NCI-H1105 treated with DMSO at 0.1 percent for 48 hours (cell line): ENCODE measurements at regions not wholly inside any gene's neighbourhood (a gene's known extent, or its start where the extent isn't known, plus 50 kb on each side); places are given as distances from the start of the nearest gene placed in this dataset.

Experiments used
- DNase-seq: peaks from one replicate; lab custom pipeline; 2025; lab: John Stamatoyannopoulos, UW

DNA sequence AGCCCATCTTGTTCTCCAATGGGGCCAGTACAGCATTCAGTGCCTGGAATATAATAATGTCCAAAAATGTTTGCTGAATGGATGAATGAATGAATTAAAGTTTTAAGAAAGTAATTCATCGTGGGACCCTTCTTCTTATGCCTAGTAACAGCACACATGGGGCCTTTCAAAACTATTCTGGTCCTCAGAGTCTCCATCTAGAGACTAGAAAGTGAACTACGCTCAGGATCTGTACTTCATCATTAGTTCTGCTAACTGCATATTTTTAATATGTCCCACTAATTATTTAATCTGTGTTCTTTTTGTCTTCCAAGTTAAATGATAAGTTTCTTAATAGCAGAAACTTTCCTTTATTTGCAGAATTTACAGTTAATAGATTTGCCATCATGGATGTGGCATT is 172.5 kb downstream of the SMAD2 start:
- no peak for DNase-seq

DNA sequence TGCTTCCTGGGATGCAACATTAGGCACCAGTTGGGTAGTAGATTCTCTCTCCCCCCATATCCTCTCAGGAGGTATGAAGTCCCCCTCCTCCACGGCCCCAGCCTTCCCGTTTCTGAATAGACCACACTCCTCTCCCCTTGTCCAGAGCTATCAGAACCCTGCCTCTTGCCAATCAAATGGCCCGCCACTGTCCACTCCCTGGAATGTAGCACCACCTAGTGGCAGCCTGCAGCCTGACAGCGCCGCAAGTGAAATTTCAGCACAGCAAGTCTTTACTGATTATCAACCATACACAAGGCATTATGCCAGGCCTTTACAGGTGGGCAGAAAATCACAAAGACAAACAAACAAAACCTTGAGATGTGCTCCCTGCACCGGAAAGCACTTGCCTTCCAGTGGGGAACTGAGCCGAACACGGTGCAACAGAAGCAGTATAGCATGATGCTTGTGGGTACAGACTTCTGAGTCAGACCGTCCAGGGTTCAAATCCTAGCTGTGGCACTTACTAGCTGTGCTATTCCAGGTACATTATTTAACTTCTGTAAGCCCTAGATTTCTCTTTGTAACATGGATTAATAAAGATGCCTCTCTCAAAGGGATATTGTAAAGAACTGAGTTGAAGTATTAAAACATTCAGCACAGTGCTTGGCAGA is 174.0 kb downstream of the SMAD2 start:
- DNase-seq, result peak; percentile 83

DNA sequence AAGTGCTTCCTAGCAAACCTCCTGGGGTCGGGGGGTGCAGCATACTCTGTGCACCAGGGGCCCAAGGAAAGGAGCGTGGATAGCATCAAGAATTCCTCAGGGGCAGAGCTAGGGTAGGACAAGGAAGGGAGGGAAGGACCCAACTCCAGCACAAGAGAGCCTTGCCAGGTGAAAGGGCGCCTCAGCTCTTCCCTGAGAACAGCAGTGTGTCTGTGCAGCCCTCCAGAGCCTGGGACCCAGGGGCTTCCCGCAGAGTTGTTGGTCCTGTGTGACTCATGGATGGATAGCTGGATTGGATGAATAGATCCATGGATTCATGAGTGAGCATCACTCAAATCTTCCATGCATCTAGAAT is 175.4 kb downstream of the SMAD2 start:
- no peak for DNase-seq

DNA sequence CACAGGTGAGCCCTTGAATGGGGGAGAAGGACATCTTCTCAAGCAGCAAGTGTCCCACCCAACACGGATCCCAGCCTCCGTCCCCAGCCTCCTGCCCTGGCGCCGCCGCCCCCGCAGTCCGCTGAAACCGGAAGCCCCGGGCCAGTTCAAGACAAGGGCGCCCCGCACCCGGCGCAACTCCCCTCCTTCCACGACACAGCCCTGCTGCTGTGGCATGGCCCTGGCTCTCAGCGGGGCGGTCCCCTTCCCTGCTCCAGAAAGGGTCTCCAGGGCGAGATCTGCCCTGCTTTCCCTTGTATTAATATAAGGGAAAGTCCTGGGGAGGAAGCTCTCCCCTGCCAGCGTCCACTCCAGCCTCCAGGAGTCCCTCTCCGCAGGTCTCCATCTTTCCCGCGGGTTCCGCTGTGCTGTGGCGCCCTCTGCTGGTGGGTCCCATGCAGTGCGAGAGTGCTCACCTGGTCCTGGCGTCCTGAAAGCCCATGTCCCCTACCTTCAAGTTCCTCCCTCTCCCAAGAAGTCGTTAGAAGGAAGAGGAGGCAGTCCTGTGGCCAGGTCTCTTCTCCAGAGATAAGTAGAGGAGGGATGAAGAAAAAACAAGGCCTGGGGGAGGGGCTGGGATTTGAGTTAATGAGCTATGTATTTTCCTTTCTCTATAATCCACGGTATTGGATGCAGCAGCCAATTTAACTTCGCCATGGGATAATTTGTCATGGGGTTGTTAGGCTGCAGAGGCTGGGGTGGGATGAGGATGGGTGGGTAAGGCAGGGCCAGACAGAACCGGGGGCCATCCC is 176.0 kb downstream of the SMAD2 start:
- peak; percentile 53 for DNase-seq

DNA sequence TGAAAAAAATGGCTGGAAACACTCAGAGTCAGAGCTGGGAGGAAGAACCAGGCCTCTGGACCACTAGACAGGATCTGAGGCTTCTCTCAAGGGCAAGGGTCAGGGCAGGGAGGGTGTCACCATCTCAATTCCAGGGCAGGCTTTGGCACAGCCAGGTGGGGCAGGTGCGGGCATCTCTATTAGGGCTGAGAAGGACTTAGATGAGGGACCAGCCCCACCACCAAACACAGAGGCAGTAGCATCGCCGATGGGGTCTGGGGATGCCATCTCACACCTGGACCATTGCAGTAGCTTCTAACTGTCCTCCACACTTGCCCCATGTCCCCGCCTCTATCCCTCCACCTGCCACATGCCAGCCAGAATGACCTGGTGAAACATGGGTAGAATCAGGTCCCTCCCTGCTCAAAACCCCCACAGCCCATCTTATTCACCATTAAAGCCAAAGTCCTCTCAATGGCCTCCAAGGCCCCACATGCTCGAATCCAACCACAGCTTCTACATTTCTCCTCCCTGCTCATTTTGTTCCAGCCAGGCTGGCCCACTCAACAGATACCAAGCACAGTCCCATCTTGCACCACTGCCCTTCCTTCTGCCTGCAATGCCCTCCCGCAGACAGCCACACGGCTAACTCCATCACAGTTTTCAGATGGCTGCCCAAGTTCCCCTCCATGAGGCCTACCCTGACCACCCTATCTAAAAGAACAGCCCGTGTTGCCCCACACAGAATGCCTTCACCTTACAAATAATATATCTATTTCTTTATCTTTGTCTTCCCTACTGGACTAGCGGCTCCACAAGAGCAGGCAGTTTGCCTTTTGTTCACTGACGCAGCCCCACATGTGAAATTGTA is 177.4 kb downstream of the SMAD2 start:
- DNase-seq, result no peak

DNA sequence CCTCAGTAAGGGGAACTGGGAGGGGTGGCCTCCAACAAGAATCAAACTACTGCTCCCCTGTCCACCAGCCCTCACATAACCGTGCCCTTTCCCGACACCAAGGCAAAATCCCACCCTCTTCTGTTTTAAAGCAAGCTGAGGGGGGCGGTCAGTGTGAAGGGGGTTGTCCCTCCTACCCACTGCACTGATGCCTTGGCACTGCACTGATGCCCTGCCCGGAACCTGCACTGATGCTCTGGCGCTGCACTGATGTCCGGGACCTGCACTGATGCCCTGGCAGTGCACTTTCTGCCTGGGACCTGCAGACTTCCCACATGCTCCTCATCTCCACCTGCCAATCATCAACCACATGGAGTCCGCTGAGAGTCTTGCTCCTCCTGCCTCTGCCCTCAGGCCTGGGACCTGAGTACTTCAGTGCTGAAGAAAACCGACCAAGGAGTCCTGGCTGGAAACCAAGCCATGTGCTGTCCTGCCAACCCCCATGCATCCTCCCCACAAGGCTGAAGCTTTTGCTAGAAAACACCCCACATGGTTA is 179.5 kb downstream of the SMAD2 start:
- DNase-seq, result no peak

DNA sequence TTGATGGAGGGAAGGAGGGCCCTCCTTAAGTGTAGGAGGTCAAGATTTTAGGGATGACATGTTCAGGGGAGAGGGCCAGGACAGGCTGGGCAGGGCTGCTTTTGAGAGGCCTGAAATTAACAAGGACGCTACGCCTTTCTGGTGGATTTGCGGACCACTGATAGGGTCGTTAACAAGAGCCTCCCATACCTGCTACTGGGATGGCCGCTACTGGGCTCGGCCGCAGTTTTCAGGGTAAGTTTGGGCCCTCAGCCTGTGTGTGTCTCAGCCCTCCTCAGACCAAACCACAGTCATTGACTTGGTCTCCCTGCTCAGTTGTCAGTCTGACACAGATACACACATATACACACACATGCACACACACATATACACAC is 180.9 kb downstream of the SMAD2 start:
- no peak for DNase-seq

DNA sequence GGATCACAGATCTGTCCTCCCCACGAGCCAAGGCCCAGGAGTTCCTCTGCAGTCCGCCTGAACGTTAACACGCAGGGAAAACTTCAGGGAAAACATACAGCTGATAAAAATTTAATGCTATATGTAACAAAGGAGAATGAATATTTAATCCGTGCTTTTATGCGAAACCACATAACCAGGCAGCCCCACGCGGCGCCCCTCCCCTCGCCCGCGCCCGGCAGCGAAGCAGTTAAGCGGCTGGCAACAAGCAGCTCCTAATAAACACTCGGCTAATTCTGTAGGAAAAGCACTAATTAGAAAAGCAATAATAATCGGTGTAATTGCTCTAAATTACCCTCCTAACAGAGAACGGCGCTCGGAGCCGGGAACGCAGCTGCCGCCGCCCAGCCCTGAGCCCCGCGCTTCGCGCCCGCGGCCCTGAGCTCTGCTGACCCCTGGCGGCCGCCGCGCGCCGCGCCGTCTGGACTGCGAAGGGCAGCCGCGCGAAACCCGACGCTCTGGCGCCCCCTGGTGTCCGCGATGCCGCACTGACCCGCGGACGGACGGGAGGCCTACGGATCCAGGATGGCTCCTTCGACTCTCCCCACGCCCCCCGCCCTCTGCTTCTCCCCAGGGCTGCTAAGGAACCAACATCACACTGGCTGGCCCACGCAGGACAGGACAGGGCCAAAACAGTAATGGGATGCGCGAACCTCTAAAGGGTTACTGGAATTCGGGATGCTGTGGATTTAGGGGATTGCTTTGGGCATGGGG is 181.4 kb downstream of the SMAD2 start:
- peak; percentile 95 for DNase-seq

DNA sequence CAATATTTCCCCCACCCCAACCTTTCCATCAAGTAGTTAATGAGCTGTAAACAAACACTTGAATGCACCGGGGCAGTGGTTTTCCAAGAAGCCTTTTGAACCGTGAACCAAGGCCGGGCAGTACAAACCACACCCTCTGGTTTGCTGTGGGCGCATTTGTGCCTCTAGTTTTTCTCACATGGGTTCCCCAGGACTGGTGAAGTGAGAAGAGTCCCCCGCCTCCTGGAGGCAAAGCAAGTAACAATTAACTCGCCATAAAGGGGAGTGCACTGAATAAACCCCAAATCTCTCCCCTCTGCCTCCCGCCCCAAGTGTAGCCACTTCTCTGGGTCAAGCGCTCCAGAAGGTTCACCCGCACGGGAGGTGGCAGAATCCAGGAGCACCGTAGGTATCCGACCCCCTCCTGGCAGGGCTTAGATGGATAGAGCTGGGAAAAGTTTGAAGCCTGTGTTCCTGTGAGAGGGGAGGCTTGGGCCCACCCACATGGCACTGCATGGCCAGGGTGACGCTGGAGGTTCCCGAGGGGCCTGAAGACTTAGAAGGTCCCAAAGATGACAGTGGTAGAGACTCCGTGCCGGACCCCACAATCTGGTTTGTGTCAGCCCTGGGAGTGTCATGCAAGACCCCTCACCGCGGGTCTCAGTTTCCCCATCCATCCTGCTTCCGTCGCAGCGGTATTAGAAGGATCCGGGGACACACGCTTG is 182.2 kb downstream of the SMAD2 start:
- peak; percentile 7 for DNase-seq

DNA sequence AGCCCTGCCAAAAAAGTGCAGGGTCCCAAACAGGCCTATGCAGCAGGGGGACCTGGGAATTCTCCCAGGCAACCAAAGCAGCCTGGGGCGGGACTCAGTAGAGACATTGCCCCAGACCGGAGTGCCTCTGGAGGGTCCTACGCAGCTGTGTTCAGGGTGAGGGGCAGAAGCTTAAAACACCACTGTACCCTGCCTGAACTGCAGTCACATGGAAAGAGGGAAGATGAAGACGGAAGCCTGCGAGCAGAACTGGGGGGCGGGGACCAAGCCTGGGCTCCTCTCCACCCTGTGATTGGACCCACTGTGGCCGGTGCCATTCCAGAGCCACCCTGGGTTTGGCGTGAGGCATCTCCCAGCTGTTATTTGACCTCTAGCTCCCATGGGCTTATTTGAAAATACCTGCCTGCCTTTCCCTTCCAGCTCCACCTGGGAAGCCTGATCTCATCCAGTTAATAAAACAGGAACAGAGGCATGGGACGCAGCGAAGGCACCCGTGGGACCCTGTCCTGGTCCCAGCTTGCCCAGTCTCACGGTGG is 183.1 kb downstream of the SMAD2 start:
- no peak for DNase-seq

DNA sequence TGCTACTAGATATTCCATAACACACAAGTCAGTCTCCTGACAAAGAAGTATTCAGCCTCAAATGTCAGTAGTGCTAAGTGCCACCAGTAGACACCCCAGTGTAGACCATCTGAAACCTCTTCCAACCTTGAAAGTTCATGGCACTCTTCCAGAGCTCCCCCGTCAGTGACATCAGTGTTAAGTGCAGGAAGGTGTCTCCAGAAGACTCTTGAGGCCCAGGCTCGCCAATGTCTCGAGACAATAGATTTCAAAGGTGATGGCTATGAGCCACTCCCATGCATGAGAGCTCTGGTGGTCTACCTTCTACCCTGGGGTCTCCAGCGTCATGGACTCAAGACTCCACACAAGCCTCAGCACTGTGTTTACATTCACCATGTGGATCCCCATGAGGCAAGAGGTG is 183.8 kb downstream of the SMAD2 start:
- no peak for DNase-seq

DNA sequence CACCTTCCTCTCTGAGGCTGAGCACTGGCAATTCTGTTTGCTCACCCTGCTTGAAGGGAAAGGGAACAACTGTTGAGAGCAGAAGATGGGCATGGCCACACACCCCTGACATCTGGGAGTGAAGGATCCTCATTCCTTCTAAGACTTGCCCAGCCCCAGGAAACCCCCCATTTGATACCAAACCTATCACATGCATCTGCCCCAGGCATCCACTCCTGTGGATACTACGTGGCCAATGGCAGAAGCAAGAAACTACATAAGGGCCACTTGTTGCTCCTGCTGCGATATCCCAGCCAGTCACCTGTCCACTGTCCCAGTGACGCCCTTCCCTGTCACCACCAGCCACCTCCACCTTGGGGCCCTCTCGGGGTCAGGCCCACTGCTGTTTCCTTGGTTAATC is 185.2 kb downstream of the SMAD2 start:
- DNase-seq, result no peak

DNA sequence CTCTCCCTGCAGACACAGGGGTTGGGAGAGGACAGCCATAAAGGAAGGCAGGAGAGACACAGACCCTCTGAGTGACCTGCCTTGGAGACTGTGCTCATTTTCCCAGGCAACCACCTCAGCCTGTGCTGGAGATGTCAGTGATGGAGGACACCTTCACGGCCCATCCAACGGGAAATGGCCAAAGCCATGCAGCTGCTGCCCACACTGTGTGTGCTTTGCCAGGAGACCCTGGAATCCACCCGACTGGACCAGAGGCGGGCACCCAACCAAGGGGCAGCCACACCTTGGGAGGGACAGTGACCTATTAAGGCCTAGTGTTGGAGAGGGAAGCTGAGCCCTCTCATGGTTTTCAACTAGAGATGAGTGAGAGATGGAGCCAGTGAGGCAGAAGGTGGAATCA is 192.5 kb downstream of the SMAD2 start:
- no peak for DNase-seq

DNA sequence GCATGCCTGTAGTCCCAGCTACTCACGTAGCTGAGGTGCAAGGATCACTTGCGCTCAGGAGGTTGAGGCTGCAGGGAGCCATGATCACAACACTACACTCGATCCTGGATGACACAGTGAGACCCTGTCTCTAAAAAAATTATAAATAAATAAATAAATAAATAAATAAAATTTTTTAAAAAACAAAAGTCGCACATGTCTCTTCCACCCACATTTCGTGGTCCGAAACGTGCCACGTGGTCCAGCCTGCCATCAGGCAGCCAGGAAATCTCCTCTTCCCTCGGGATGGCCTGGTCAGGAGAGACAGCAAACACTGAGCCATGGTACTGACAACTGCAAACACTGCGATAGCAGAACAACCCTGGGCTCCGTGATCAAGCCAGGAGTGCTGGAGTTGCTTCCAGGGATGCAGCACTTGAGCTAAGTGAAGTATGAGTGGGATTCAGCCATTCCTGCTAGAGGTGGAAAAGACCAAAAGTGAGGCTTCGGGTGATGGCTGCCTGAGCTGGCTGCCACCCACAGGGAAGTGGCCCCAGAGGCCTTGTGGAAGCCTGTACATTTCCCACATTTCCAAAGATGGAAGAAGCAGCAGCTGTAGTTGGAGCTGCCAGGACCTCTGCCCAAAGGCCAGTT is 193.1 kb downstream of the SMAD2 start:
- DNase-seq, result no peak

DNA sequence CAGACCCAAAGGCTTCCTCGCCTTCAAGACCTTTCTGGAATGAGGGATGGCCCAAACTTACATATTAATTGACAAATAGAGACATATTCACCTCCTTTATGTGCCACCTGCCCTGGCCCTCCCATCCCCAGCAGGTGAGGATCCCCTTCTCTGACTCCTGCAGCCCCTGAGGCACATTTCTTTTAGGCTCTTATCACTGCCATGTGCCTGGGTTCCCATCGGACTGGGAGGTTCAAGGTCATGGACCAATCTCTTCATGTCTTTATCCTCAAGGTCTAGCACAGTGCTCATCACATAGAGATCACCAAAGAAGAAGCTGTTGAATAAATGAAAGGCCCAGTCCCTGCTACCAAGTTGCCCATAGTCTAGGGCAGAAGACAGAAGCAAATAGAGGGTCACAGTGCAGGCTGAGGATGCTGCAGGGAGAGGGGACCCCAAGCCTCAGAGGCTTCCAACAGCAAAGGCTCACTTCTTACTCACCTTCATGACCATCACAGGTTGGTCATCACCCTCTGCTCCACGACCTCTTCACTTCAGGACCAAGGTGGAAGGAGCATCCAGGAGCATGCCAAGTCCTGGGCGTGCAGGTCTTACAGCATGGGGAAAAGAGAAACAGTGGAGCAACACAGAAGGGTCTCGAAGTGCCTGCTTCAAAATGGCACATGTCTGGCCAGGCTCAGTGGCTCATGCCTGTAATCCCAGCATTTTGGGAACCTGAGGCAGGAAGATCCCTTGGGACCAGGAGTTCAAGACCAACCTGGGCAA is 193.9 kb downstream of the SMAD2 start:
- no peak for DNase-seq

DNA sequence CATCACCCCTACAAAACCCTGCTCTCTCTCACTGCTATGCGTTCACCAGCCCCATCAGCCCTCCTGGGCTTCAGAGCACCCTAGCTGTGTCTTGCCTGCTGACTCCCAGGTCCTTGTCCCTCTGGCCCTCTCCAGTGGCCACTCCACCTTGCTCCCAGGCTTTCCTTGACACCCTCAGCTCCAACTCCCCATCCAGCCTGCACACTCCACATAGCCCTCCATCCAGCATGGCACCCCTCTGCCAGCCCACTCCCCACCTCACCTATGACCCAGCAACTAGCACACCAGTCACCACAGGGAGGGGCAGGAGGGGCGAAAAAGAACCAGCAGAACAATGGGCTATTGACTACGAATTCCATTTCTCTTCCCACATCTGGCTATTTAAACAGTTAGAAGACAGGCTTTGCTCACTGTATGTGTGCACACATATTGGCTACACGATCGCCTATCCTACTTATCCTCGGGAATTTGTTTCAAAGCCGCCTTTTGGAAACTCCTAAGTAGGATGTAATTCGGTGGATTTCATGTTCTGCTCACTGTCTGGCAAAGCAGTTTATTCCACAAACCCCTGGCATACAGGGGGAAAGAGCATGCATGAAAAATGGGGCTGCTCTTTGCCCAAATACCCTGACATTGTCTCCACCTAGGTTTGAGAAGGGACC is 195.3 kb downstream of the SMAD2 start:
- DNase-seq, result no peak

DNA sequence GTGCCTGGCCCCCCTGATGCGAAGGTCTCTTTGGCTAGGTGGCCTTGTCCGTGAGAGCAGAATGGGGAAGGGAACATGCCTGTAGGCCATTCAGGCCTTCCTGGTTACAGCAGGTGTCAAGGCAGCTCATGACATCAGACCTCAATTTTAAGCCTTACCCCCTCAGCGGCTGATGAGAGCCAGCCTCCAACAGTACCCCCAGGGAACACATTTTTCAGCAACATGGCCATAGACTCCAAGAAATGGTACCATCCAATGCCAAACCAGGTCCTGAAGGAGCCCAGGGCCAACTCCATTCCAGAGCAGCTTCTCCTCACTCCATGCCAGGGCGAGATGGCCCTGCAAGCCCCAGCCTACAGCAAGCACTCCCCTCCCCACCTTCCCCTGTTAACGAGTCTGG is 199.2 kb downstream of the SMAD2 start:
- DNase-seq, result no peak

DNA sequence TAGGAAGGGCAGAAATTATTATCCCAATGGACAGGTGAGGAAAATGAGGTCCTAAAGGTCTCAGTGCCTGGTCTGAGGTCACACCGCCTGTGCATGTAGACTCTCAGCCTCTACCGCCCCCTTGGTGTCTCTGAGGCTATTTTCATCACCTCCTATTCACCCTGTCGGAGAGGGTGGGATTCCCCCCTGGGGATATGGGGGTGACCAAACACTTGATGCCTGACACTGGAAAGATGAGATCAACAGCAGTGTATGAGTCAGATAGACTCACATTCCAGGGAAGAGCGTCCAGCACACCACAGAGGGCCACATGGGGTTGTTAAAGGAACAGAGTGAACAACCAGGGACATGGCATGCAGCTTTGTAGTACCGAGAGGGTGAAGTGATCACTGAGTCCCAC is 199.7 kb downstream of the SMAD2 start:
- DNase-seq, result no peak

DNA sequence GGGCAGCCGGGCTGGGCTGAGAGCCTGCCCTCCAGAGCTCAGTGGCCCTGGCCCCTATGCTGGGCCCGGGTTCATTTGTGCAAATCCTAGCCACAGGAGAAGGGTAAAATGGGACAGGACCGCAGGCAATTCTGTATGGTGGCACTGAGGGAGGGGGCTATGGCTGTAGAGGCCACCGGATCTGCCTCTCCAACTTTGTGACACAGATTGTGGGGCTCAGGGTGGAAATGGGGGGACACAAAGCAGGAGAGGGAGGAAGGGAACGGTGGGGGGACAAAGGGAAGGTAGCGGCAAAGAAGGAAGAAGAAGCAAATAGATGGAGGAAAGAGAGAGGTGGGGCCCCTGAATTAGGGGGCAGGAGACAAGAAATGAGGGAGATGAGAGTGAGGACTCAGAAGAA is 201.1 kb downstream of the SMAD2 start:
- DNase-seq, result no peak
